GM18508 (cell line): ENCODE measurements at regions not wholly inside any gene's neighbourhood (a gene's known extent, or its start where the extent isn't known, plus 50 kb on each side); places are given as distances from the start of the nearest gene placed in this dataset.
"Not testable (repeated sequence)": the region's sequence is repeated elsewhere in the genome, so short reads cannot be mapped to it uniquely, and the experiment has no call there.

ENCODE experiments used
- ATAC-seq: cut with Tn5 transposase; IDR thresholded peaks from one replicate; pipeline ENCODE4 v1.9.1; 2021; ENCODE audit warnings: moderate number of reproducible peaks; ENCODE audit not compliant: insufficient read depth, unreplicated experiment

DNA sequence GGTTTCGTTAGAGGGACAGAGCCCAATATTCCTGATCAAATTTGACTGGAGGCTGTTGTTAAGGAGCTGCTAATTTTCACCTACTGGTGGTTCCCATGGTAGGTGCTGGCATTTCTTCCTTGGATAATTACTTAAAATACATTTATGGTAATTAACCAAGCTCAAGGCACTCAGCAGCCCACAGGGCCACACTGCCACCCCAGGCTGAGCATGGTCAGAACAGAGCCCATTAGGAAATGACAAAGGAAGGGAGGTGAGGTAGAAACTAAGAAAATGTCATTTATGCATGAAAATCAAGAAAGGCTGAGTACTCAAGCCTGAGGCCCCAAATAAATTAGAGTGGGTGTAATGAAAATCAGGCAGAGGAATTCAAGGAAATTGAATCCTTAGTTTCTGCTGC lies 510.2 kb upstream of the GYPC start:
- no peak for ATAC-seq

- ATAC-seq = no peak
Observed at GRCh38 chr2:126154256-126154785, 501.6 kb upstream of the GYPC start.

DNA sequence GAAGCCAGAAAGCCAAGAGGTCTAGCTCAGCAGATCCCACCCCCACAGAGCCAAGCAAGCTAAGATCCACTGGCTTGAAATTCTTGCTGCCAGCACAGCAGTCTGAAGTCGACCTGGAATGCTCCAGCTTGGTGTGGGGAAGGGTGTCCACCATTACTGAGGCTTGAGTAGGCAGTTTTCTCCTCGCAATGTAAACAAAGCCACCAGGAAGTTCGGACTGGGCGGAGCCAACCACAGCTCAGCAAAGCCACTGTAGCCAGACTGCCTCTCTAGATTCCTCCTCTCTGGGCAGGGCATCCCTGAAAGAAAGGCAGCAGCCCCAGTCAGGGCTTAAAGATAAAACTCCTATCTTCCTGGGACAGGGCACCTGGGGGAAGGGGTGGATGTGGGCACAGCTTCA lies 495.0 kb upstream of the GYPC start:
- not testable (repeated sequence) for ATAC-seq

- ATAC-seq = no peak
Observed at GRCh38 chr2:126172631-126173184, 483.2 kb upstream of the GYPC start.

DNA sequence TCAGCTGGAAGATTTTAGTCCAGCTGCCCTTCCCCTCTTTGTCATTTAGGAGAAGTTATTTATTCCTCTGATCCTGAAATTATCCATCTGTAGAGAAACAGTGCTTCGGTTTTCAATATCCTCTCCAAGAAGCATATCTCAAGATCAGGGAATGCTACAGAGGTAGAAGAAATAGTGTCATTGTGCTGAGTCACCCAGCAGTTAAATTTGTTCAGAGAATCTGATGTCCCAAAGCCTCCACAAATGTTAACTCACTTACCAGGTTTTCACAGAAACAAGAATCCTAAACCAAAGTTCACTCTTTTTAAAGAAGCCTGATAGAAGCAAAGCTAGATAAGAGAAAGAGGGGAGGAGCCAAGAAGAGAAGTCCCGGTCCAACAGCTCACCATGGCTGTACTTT lies 480.7 kb upstream of the GYPC start:
- no peak for ATAC-seq

GRCh38 chr2:126177479-126177878 lies 478.5 kb upstream of the GYPC start:
- ATAC-seq = no peak

- no peak for ATAC-seq
Observed at GRCh38 chr2:126187668-126188067, 468.3 kb upstream of the GYPC start.

DNA sequence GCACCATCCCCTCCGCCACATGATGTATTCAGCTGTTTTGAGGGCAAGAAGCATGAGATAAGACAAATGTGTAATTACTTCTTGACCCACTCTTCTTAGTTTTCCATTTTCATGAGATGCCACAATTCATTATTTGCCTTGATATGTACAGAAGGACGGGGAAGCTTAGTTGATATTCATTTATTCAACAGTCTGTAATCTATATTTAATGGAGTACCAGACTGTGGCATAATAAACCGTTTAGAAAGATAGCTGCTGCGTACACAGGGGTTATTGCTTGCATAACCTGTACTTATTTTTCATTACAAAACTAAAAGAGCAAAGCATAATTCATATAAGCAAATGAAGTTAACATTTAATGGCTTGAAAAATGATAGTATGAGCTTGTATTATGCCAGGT lies 466.4 kb upstream of the GYPC start:
- no peak for ATAC-seq

- no peak for ATAC-seq
Observed at GRCh38 chr2:126200538-126200937, 455.4 kb upstream of the GYPC start.

DNA sequence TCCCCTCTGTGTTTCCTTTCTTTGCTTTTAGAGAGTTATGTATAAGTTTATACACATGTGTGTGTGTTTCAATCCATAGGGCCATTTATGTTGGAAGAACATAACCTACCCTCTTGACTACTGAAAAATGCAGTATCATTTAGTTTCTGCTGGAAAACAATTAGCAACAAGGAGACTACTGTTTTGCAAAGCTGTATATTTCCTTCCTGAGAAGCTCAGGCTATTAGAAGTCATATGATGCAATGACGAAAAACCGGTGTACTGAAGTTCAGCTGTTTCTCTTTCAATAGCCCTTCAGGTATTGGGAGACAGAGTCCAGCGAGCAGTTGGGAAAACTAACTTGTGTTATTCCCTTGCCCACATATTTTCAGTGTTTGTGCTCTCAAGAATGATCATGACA lies 447.7 kb upstream of the GYPC start:
- ATAC-seq = no peak

DNA sequence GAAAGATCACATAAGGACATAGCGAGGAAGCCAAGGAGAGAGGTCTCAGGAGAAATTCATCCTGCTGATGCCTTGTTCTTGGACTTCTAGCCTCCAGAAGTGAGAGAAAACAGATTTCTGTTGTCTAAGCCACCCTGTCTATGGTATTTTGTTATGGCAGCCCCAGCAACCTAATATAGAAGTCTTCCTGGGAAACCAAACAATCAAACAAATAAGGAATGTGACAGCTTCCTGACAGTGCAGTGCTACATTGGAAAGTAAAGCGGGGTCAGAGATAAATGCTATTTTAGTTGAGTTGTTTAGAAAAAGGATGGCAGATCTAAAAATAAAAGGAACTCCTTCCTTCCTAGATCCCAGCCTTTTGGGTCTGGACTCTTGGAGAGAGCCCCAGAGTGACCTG lies 443.2 kb upstream of the GYPC start:
- ATAC-seq = no peak

DNA sequence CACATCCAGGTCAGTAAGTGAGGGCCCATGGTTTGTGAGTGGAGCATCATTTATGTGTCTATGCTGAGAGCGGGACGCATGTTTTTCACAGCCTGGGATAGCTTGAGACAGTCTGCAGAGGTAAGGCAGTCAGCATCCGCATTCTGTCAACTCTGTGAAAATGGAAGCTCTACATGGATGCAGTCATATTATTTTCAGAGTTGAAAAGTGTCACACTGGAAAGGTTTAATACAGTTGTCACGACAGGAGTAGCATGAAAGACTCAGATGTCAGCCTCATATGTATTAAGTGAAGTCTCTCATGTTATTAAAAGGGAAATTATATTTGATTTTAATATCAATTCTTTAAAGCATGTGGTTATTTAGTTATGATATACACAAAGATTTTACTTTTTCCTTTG lies 436.9 kb upstream of the GYPC start:
- ATAC-seq = no peak

GRCh38 chr2:126220331-126220730 lies 435.6 kb upstream of the GYPC start:
- ATAC-seq = no peak

DNA sequence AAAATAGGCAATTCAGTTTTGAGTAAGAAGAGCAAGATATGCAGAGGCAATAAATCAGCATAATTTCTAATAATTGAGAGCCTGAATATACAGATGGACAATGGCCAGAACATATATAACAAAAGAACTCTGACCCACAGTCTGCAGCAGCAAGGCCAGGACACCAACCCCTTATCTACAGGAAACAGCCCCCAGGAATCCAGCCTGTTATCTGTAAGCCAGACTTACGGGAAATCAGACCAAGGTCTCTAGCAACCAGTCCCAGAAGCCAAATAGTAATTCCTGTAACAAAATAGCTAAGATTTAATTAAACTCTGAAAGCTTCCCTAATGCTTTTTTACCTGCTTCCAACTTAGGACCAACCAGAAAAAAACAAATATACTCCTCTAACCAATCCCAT lies 434.5 kb upstream of the GYPC start:
- ATAC-seq = no peak

DNA sequence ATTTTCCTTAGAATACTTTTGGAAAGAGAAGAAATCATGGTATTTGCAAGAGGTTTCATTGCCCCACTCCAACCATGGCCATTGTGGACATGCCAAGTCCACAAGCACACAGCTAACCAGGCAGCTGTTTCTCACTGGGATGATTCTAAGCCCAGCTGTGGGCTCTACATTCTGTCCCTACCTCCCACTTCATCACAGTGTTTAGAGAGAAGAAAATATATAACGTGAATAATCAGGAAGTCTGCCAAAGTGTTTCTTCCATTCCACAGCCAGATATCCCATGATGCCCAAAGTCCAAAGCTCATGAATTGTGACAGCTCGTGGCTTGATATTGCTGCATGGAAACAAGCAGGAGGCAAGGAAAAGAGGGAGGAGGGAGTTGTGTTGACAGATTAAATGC lies 433.7 kb upstream of the GYPC start:
- ATAC-seq = no peak

DNA sequence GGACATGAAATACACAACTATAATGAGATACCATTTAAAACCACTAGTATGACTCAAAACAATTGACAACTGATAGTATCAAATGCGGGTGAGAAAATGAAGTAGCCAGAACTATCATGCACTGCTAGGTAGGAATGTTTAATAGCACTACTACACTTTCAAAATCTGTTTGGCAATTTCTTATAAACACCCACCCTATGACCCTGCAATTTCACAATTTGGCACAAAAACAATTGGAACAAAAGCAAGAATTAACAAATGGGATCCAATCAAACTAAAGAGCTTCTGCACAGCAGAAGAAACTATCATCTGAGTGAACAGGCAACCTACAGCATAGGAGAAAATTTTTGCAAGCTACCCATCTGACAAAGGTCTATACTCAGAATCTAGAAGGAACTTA lies 431.2 kb upstream of the GYPC start:
- no peak for ATAC-seq

DNA sequence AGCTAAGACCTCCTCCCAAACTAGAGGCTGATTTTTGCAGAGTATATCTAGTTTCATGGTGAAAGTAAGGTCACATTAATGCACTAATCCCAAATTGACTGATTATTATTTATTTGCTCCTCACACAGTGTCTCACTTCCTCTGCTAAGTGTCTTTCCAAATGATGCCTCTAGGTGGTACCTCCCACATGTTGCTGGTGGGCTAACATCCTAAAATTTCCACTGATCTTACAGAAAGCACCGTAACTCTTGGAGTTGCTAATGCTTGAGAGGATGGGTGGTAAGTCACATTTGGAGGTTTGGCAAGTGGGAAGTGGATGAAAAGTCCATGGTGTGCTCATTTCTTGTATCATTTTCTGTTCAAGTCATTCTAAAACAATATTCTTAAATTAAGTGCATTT lies 428.7 kb upstream of the GYPC start:
- no peak for ATAC-seq

DNA sequence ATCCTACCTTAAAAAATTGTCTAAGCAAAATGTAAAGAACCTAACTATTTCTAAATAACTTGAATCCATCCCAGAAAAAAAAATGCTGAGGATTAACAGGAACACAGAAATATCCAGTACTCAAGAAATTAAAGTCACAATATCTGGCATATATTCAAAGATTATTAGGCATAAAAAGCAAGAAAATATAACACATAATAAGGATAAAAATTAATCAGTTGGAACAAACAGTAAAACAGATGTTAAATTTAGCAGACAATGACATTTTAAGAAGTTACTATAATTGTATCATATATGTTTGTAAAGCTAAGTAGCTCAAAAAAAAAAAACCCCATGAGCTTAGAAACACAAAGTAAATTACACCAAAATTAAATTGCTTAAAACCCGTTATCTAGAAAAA lies 427.4 kb upstream of the GYPC start:
- ATAC-seq = no peak

DNA sequence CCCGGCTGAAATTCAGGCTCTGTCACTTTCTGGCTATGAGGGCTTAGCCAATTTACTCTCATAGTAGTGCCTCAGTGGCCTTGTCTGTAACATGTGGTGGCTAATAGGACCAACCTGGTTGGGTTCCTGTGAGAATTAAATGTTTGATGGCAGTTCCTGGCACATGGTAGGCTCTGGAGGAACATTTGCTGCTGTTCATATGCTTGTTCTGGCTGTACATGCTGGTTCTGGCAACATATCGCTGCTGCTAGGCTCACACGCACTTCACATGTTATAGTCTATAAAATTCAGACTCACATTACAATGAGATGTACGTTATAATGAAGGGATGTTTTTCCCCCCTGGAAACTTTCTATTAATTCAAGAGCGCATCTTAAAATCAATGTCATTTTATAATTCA lies 417.7 kb upstream of the GYPC start:
- ATAC-seq = no peak

- no peak for ATAC-seq
Observed at GRCh38 chr2:126239320-126239955, 416.5 kb upstream of the GYPC start.

GRCh38 chr2:126241001-126241400 lies 415.0 kb upstream of the GYPC start:
- no peak for ATAC-seq

DNA sequence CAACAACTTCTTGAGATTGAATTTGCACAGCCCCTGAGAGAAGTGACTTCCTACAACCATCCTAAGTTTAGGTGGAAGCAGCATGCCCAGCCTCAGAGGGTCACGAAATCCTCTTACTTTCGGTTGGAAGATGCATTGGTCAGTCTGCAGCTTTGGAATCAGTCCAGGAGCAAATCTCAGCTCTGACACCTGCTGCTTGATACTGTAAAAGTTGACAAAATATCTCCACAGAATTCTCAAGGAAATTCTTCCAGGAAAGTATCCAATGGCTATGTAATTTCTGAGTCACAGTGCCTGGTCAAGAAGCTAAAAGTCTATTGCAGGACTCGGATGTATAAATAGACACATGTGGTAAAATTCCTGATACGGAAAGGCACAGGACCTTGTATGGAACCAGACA lies 414.5 kb upstream of the GYPC start:
- ATAC-seq = no peak
